Caco-2 (cell line): ENCODE measurements at regions not wholly inside any gene's neighbourhood (a gene's known extent, or its start where the extent isn't known, plus 50 kb on each side); places are given as distances from the start of the nearest gene placed in this dataset.

ENCODE experiments used
- BruUV-seq: library from RNA; stranded (reverse); fragments of 400-500 nt; replicated peaks from 2 replicates; lab custom pipeline; 2021; lab: Mats Ljungman, UMichigan
- CTCF ChIA-PET: fragments of 300-600 bp; sonication (Branson Sonifier 250); formaldehyde crosslinking; loops from one replicate; lab custom pipeline; 2022; ENCODE audit warnings: antibody characterized with exemption; lab: Charles Lee
- POLR2A ChIA-PET: fragments of 300-600 bp; sonication (Branson Sonifier 250); formaldehyde crosslinking; loops from one replicate; lab custom pipeline; 2022; ENCODE audit warnings: antibody characterized with exemption; lab: Charles Lee
- DNase-seq, 2 experiments: peaks; one replicate each; pipeline versions ENCODE4 v3.0.0 to v3.0.0-alpha.2; 2020 to 2022
- H3K27me3 ChIP-seq: replicated peaks from 2 replicates; pipeline ENCODE4 v1.6.0; 2011; ENCODE audit warnings: low read length; ENCODE audit not compliant: control insufficient read depth, insufficient read depth
- H3K36me3 ChIP-seq: 2 replicates; pipeline ENCODE4 v1.5.1; 2011; ENCODE audit warnings: low read length; ENCODE audit not compliant: control insufficient read depth, insufficient read depth
- H3K4me1 ChIP-seq: fragments of 250-450 bp; sonication (Bioruptor Pico); 2 replicates; pipeline ENCODE4 v1.5.1; 2020; ENCODE audit warnings: mild to moderate bottlenecking
- H3K4me3 ChIP-seq: 2 replicates; pipeline ENCODE4 v1.5.1; 2011; ENCODE audit warnings: low read depth, mild to moderate bottlenecking, control low read depth, low read length
- H3K9me3 ChIP-seq: fragments of 250-450 bp; sonication (Bioruptor Pico); 2 replicates; pipeline ENCODE4 v1.5.1; 2020; ENCODE audit warnings: mild to moderate bottlenecking, moderate library complexity
- H3K27ac Mint-ChIP-seq: one replicate; pipeline ENCODE4 v1.8.0; 2022; ENCODE audit warnings: mixed read lengths; ENCODE audit not compliant: unreplicated experiment
- H3K27me3 Mint-ChIP-seq: one replicate; pipeline ENCODE4 v1.8.0; 2022; ENCODE audit warnings: mixed read lengths; ENCODE audit not compliant: insufficient read depth, unreplicated experiment
- H3K36me3 Mint-ChIP-seq: one replicate; pipeline ENCODE4 v1.8.0; 2022; ENCODE audit warnings: mild to moderate bottlenecking, mixed read lengths; ENCODE audit not compliant: insufficient read depth, unreplicated experiment
- H3K4me1 Mint-ChIP-seq: one replicate; pipeline ENCODE4 v1.8.0; 2022; ENCODE audit warnings: low read depth, mixed read lengths; ENCODE audit not compliant: unreplicated experiment
- H3K4me3 Mint-ChIP-seq: one replicate; pipeline ENCODE4 v1.8.0; 2022; ENCODE audit warnings: mild to moderate bottlenecking, moderate library complexity, mixed read lengths; ENCODE audit not compliant: unreplicated experiment
- H3K9me3 Mint-ChIP-seq: one replicate; pipeline ENCODE4 v1.8.0; 2022; ENCODE audit warnings: mixed read lengths; ENCODE audit not compliant: unreplicated experiment
- intact Hi-C: fragments of 100-400 bp; cut with micrococcal nuclease; formaldehyde crosslinking; loops from one replicate; pipeline ENCODE4 v1.10.0; 2022; ENCODE audit not compliant: unreplicated experiment
- TF ChIP-seq, protein P1 (sequence below), 2 experiments: fragments of 200-600 bp in 1 of 2; IDR thresholded peaks; 1 replicate in 1 of 2; 2 replicates in 1 of 2; pipeline versions ENCODE4 v1.5.1 to v1.8.0; 2011 to 2022; ENCODE audit warnings: antibody characterized with exemption in 1 of 2, control low read depth in 1 of 2, inconsistent platforms in 1 of 2, low read depth in 1 of 2, low read length in 1 of 2, mild to moderate bottlenecking in 1 of 2, moderate library complexity in 1 of 2; ENCODE audit not compliant: insufficient read depth in 1 of 2, severe bottlenecking in 1 of 2, unreplicated experiment in 1 of 2

DNA sequence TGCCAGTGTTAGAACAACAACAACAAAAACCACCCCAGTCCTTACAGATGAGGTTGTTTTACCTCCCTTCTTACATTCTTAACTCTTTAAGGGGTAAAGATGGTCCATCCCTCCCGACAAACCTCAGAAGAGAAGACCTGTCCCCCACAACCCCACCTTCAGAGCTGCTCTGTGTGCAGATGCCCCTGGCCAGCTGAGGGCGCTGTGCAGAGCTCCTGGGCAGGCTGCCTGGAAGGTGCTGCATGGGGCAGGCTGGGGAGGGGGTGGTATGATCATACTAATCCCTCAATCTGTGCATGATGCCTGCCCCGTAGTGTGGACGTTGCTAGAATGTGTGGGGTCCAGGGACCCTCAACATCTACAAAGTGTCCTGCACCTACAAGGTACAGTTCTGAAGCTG lies 387.1 kb downstream of the INHBA start:
- CTCF ChIA-PET = no interaction called here
- H3K36me3 Mint-ChIP-seq = no peaks in the 10 kb centered on the region
- no peaks in the 10 kb centered on the region for H3K36me3 ChIP-seq
- H3K4me3 Mint-ChIP-seq = no peak overlapping the region
- H3K9me3 ChIP-seq = no peaks in the 10 kb centered on the region
- 0 out of 2 replicates have a peak, but pooled peaks cover 6% of the 10 kb centered on the region for H3K4me1 ChIP-seq
- no TSS peak for BruUV-seq
- TF ChIP-seq, protein P1, sequence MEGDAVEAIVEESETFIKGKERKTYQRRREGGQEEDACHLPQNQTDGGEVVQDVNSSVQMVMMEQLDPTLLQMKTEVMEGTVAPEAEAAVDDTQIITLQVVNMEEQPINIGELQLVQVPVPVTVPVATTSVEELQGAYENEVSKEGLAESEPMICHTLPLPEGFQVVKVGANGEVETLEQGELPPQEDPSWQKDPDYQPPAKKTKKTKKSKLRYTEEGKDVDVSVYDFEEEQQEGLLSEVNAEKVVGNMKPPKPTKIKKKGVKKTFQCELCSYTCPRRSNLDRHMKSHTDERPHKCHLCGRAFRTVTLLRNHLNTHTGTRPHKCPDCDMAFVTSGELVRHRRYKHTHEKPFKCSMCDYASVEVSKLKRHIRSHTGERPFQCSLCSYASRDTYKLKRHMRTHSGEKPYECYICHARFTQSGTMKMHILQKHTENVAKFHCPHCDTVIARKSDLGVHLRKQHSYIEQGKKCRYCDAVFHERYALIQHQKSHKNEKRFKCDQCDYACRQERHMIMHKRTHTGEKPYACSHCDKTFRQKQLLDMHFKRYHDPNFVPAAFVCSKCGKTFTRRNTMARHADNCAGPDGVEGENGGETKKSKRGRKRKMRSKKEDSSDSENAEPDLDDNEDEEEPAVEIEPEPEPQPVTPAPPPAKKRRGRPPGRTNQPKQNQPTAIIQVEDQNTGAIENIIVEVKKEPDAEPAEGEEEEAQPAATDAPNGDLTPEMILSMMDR (IDR thresholded peaks at IDR 0.05; ENCODE audit: insufficient read depth in 1 of 2, low read depth in 1 of 2, low read length in 1 of 2, severe bottlenecking in 1 of 2, unreplicated experiment in 1 of 2) = peak in 1 of 2 experiments; percentile 20
- H3K9me3 Mint-ChIP-seq = peaks cover 8% of the 10 kb centered on the region
- no peak overlapping the region for H3K27ac Mint-ChIP-seq
- H3K4me1 Mint-ChIP-seq = no peaks in the 10 kb centered on the region
- H3K4me3 ChIP-seq = no peak overlapping the region
- peak in 1 of 2 experiments; percentile 13 for DNase-seq
- POLR2A ChIA-PET = no interaction called here
- H3K27me3 ChIP-seq = no peaks in the 10 kb centered on the region
- no peaks in the 10 kb centered on the region for H3K27me3 Mint-ChIP-seq
- intact Hi-C loops = no loop called here

DNA sequence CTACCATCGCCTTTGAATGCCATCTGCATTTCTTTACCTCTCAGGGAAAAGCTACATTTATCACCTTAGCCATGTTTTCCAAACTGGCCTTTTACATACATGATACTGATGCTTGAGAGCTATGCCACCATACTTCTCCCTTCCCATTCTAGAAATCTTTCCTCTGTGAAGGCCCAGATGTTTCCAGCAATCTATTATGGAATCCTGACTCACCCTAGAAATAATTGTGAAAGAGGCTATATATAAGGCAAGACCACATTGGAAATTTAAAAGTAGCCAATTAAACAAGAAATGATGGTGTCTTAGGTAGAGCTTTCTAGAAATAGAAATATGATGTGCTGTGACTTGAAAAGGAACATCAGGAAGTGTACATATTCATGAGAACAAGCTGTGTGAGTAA lies 389.7 kb downstream of the INHBA start:
- Mint-ChIP-seq H3K4me1 (no peaks in the 10 kb centered on the region), H3K9me3 (no peaks in the 10 kb centered on the region), H3K36me3 (no peaks in the 10 kb centered on the region), H3K4me3 (no peak overlapping the region), H3K27me3 (no peaks in the 10 kb centered on the region), H3K27ac (no peak overlapping the region)
- Histone ChIP-seq H3K4me1 (0 out of 2 replicates have a peak, but pooled peaks cover 6% of the 10 kb centered on the region), H3K36me3 (no peaks in the 10 kb centered on the region), H3K27me3 (no peaks in the 10 kb centered on the region), H3K4me3 (no peak overlapping the region), H3K9me3 (no peaks in the 10 kb centered on the region)
- TF ChIP-seq, protein P1 (IDR thresholded peaks at IDR 0.05; ENCODE audit: insufficient read depth in 1 of 2, low read depth in 1 of 2, low read length in 1 of 2, severe bottlenecking in 1 of 2, unreplicated experiment in 1 of 2) = no peak
- no peak for DNase-seq
- POLR2A ChIA-PET = no interaction called here
- intact Hi-C loops = no loop called here
- CTCF ChIA-PET = no interaction called here
- BruUV-seq = no TSS peak

DNA sequence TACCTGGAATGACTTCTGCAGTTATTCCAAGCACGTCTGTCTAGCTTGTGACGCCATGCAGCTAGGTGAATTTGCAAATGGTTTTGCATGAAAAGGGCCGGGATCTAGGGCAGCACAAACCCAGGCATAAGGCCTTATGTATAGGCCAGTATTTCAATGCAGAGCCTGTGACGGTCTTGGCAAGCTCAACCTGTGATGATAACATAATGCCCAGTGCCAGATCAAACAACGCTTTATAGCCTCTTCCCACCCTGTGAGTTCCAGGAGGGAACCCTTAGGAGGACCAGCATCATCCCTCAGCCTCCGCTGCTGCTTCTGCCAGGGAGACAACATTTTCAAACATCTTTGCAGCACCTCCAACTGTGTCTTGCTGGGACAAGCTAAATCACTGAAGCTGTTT lies 390.7 kb downstream of the INHBA start:
- Histone ChIP-seq H3K4me1 (0 out of 2 replicates have a peak, but pooled peaks cover 6% of the 10 kb centered on the region), H3K9me3 (no peaks in the 10 kb centered on the region), H3K36me3 (no peaks in the 10 kb centered on the region), H3K4me3 (no peak overlapping the region), H3K27me3 (no peaks in the 10 kb centered on the region)
- H3K4me1 Mint-ChIP-seq = no peaks in the 10 kb centered on the region
- ChIA-PET CTCF (no interaction called here), POLR2A (no interaction called here)
- DNase-seq = no peak
- H3K27ac Mint-ChIP-seq = no peak overlapping the region
- intact Hi-C loops = no loop called here
- H3K4me3 Mint-ChIP-seq = no peak overlapping the region
- H3K36me3 Mint-ChIP-seq = no peaks in the 10 kb centered on the region
- H3K9me3 Mint-ChIP-seq = no peaks in the 10 kb centered on the region
- no TSS peak for BruUV-seq
- no peaks in the 10 kb centered on the region for H3K27me3 Mint-ChIP-seq
- TF ChIP-seq, protein P1 (IDR thresholded peaks at IDR 0.05; ENCODE audit: insufficient read depth in 1 of 2, low read depth in 1 of 2, low read length in 1 of 2, severe bottlenecking in 1 of 2, unreplicated experiment in 1 of 2) = no peak
